LNCaP clone FGC (cell line): ENCODE measurements at regions not wholly inside any gene's neighbourhood (a gene's known extent, or its start where the extent isn't known, plus 50 kb on each side); places are given as distances from the start of the nearest gene placed in this dataset.

Experiments used
- DNase-seq: peaks from one replicate; pipeline ENCODE4 v3.0.0-alpha.2; 2011; ENCODE audit warnings: low read depth
- H3K4me3 ChIP-seq: 2 replicates; pipeline ENCODE4 v1.5.1; 2011; ENCODE audit warnings: mild to moderate bottlenecking, low read depth, low read length, control low read depth
- TF ChIP-seq, protein P1 (sequence below): IDR thresholded peaks from 2 replicates; pipeline ENCODE4 v1.5.1; 2012; ENCODE audit warnings: mild to moderate bottlenecking; ENCODE audit not compliant: control insufficient read depth, insufficient read depth; ENCODE audit errors: extremely low read depth

GRCh38 chr13:83216479-83217245 is 665.6 kb downstream of the SLITRK1 start:
- TF ChIP-seq, protein P1, sequence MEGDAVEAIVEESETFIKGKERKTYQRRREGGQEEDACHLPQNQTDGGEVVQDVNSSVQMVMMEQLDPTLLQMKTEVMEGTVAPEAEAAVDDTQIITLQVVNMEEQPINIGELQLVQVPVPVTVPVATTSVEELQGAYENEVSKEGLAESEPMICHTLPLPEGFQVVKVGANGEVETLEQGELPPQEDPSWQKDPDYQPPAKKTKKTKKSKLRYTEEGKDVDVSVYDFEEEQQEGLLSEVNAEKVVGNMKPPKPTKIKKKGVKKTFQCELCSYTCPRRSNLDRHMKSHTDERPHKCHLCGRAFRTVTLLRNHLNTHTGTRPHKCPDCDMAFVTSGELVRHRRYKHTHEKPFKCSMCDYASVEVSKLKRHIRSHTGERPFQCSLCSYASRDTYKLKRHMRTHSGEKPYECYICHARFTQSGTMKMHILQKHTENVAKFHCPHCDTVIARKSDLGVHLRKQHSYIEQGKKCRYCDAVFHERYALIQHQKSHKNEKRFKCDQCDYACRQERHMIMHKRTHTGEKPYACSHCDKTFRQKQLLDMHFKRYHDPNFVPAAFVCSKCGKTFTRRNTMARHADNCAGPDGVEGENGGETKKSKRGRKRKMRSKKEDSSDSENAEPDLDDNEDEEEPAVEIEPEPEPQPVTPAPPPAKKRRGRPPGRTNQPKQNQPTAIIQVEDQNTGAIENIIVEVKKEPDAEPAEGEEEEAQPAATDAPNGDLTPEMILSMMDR = no peak
- no peak for DNase-seq
- no peak overlapping the region for H3K4me3 ChIP-seq

GRCh38 chr13:83215627-83216026 is 666.6 kb downstream of the SLITRK1 start:
- TF ChIP-seq, protein P1 = no peak
- no peak for DNase-seq
- no peak overlapping the region for H3K4me3 ChIP-seq

DNA sequence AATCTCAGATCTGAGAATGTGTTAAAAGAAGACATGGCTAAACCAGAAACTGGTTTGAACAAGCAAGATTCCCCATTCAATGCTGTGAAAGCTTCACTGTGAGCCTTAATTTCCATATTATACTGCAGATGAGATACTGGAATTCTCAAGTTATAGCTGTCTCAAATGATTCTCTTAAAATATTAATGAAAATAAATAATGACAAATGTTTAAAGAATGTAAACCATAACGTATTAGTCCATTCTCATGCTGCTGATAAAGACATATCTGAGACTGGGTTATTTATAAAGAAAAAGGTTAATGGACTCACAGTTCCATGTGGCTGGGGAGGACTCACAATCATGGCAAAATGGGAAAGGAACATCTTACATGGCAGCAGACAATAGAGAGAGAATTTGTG is 667.8 kb downstream of the SLITRK1 start:
- no peak overlapping the region for H3K4me3 ChIP-seq
- DNase-seq = no peak
- TF ChIP-seq, protein P1 = no peak

DNA sequence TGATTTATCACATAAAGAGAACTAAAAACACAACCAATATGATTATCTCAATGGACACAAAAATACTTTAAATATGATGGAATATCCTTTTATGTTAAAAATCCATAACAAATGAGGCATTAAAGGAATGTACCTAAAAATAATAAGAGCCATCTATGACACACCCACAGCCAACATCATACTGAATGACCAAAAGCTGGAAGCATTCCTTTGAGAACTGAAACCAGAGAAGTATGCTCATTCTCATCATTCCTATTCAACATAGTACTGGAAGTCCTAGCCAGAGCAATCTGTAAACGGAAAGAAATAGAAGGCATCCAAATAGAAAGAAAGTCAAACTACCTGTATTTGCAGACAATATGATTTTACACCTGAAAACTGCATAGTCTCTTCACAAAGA is 671.0 kb downstream of the SLITRK1 start:
- DNase-seq = no peak
- H3K4me3 ChIP-seq = no peak overlapping the region
- TF ChIP-seq, protein P1 = no peak

DNA sequence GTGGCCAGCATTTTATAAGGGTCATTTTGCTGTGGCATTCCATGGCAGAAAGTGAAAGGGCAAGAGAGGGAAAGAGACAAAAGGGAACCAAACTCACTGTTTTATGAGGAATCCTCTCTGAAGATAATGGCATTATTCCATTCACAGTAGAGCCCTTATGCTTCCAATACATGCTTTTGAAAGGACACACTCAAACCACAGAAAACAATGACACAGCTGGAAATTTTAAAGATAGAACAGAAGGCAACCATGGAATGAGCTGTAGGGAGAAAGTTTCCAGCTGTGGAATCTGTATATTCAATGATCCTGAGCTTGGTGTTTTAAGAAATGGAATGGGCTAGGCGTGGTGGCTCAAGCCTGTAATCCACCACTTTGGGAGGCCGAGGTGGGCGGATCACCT is 677.4 kb downstream of the SLITRK1 start:
- H3K4me3 ChIP-seq = no peak overlapping the region
- TF ChIP-seq, protein P1 = no peak

DNA sequence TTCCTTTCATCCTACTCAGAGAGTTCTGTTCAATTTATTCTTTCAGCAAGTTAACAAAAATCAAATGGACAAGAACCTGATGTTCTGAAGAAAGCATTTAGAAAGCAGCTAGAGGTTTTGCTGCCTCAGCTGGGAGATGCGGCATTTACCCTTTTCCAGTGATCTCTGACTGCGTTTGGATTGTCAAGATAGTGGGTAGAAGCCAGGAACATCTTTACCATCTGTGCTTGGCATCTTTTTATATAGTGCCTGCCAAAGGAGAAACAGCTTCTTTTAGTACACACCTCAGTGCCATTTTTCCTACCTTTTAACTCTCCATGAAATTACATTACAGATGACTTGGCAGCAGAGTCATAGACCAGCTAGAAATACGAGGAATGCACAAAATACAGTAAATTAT is 680.8 kb downstream of the SLITRK1 start:
- DNase-seq = peak; percentile 56
- TF ChIP-seq, protein P1 = no peak

More for the DNA sequence above, 677.4 kb downstream of the SLITRK1 start:
- no peak for DNase-seq

DNA sequence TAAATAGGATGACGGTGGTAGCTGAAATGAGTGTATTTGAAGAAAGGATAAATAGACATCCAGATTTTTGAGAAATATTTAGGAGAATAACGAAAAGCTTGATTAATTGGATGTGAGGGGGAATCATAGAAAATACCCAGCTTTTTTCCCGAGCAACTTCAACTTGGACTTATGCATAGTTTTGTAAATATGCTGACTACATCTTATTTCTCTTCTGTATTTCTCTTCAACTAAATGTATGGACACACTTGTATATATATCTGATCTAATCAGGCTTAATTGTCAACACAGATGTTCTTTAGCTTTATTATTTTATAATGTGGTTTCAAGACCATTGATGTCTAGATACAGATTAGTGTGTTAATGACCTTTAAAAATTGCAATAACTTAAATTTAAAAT is 685.0 kb downstream of the SLITRK1 start:
- H3K4me3 ChIP-seq = no peak overlapping the region
- TF ChIP-seq, protein P1 = no peak
- no peak for DNase-seq

More for the DNA sequence above, 680.8 kb downstream of the SLITRK1 start:
- H3K4me3 ChIP-seq = no peak overlapping the region
